CD4-positive, alpha-beta T cell treated with Interleukin-1 beta for 1 hour (primary cell): ENCODE measurements at regions not wholly inside any gene's neighbourhood (a gene's known extent, or its start where the extent isn't known, plus 50 kb on each side); places are given as distances from the start of the nearest gene placed in this dataset.
"Not testable (repeated sequence)": the region's sequence is repeated elsewhere in the genome, so short reads cannot be mapped to it uniquely, and the experiment has no call there.

Experiments
- DNase-seq, 2 donors: peaks; one replicate each; pipeline ENCODE4 v3.0.0-alpha.2; 2020 to 2022

DNA sequence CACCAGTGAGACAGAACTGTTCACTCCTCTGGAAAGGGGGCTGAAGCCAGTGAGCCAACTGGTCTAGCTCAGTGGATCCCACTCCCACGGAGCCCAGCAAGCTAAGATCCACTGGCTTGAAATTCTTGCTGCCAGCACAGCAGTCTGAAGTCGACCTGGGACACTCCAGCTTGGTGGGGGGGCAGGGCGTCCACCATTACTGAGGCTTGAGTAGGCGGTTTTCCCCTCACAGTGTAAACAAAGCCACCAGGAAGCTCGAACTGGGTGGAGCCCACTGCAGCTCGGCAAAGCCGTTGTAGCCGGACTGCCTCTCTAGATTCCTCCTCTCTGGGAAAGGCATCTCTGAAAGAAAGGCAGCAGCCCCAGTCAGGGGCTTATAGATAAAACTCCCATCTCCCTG is 52.3 kb upstream of the BBX start:
- DNase-seq: not testable (repeated sequence)
